ENCODE measurements at regions not wholly inside any gene's neighbourhood (a gene's known extent, or its start where the extent isn't known, plus 50 kb on each side); places are given as distances from the start of the nearest gene placed in this dataset.

GRCh38 chr1:55951291-55951690 lies 628.1 kb downstream of the PLPP3 start:
- no peak overlapping the region for H2AFZ ChIP-seq (ENCODE audit: low read length)
- H3K27me3 ChIP-seq (ENCODE audit: insufficient read depth, low read length) = no peaks in the 10 kb centered on the region
- H3K4me3 ChIP-seq (ENCODE audit: low read depth, low read length, poor library complexity, severe bottlenecking) = no peak overlapping the region
- no peaks in the 10 kb centered on the region for H3K9me3 ChIP-seq (ENCODE audit: low read length)
- no peak overlapping the region for H3K4me2 ChIP-seq (ENCODE audit: low read length)
- H3K4me1 ChIP-seq (ENCODE audit: insufficient read depth, low read length, severe bottlenecking) = no peaks in the 10 kb centered on the region
- H4K20me1 ChIP-seq (ENCODE audit: insufficient read depth, low read length) = no peaks in the 10 kb centered on the region
- no peaks in the 10 kb centered on the region for H3K9me2 ChIP-seq (ENCODE audit: low read depth, low read length)
- no peak overlapping the region for H3K9ac ChIP-seq (ENCODE audit: low read length)
- H3K79me2 ChIP-seq (ENCODE audit: insufficient read depth, low read length) = no peaks in the 10 kb centered on the region
- H3F3A ChIP-seq (ENCODE audit: insufficient read depth, low read length) = no peaks in the 10 kb centered on the region
- H3K27ac ChIP-seq (ENCODE audit: low read depth, low read length, poor library complexity, severe bottlenecking) = no peak overlapping the region
- no peaks in the 10 kb centered on the region for H3K36me3 ChIP-seq (ENCODE audit: insufficient read depth, low read length)
- TF ChIP-seq CTCF (IDR thresholded peaks at IDR 0.05; ENCODE audit: low read length) = no peak
- TF ChIP-seq EZH2 (IDR thresholded peaks at IDR 0.05; ENCODE audit: borderline replicate concordance, low read length) = no peak

- Histone ChIP-seq H3K9me2 (ENCODE audit: low read depth, low read length) (no peaks in the 10 kb centered on the region), H3K36me3 (ENCODE audit: insufficient read depth, low read length) (no peaks in the 10 kb centered on the region), H3K27ac (ENCODE audit: low read depth, low read length, poor library complexity, severe bottlenecking) (no peak overlapping the region), H4K20me1 (ENCODE audit: insufficient read depth, low read length) (no peaks in the 10 kb centered on the region), H3K27me3 (ENCODE audit: insufficient read depth, low read length) (no peaks in the 10 kb centered on the region), H3K9me3 (ENCODE audit: low read length) (no peaks in the 10 kb centered on the region), H3K79me2 (ENCODE audit: insufficient read depth, low read length) (no peaks in the 10 kb centered on the region), H3F3A (ENCODE audit: insufficient read depth, low read length) (no peaks in the 10 kb centered on the region), H3K4me3 (ENCODE audit: low read depth, low read length, poor library complexity, severe bottlenecking) (no peak overlapping the region), H3K9ac (ENCODE audit: low read length) (no peak overlapping the region), H3K4me1 (ENCODE audit: insufficient read depth, low read length, severe bottlenecking) (no peaks in the 10 kb centered on the region), H2AFZ (ENCODE audit: low read length) (no peak overlapping the region), H3K4me2 (ENCODE audit: low read length) (no peak overlapping the region)
- TF ChIP-seq EZH2 (IDR thresholded peaks at IDR 0.05; ENCODE audit: borderline replicate concordance, low read length) (no peak), CTCF (IDR thresholded peaks at IDR 0.05; ENCODE audit: low read length) (no peak)
Measured at GRCh38 chr1:55947446-55947845, 631.9 kb downstream of the PLPP3 start.

- H4K20me1 ChIP-seq (ENCODE audit: insufficient read depth, low read length) = no peaks in the 10 kb centered on the region
- H3K27ac ChIP-seq (ENCODE audit: low read depth, low read length, poor library complexity, severe bottlenecking) = no peak overlapping the region
- no peak overlapping the region for H3K4me2 ChIP-seq (ENCODE audit: low read length)
- no peaks in the 10 kb centered on the region for H3K36me3 ChIP-seq (ENCODE audit: insufficient read depth, low read length)
- no peaks in the 10 kb centered on the region for H3K9me2 ChIP-seq (ENCODE audit: low read depth, low read length)
- no peak overlapping the region for H3K9ac ChIP-seq (ENCODE audit: low read length)
- H3F3A ChIP-seq (ENCODE audit: insufficient read depth, low read length) = no peaks in the 10 kb centered on the region
- no peaks in the 10 kb centered on the region for H3K79me2 ChIP-seq (ENCODE audit: insufficient read depth, low read length)
- no peaks in the 10 kb centered on the region for H3K27me3 ChIP-seq (ENCODE audit: insufficient read depth, low read length)
- H3K4me3 ChIP-seq (ENCODE audit: low read depth, low read length, poor library complexity, severe bottlenecking) = no peak overlapping the region
- H2AFZ ChIP-seq (ENCODE audit: low read length) = no peak overlapping the region
- H3K4me1 ChIP-seq (ENCODE audit: insufficient read depth, low read length, severe bottlenecking) = no peaks in the 10 kb centered on the region
- TF ChIP-seq CTCF (IDR thresholded peaks at IDR 0.05; ENCODE audit: low read length) = no peak
- no peak for TF ChIP-seq EZH2 (IDR thresholded peaks at IDR 0.05; ENCODE audit: borderline replicate concordance, low read length)
- H3K9me3 ChIP-seq (ENCODE audit: low read length) = no peaks in the 10 kb centered on the region
Measured at GRCh38 chr1:55943721-55944435, 635.5 kb downstream of the PLPP3 start.
